Dedifferentiated amniotic fluid mesenchymal stem cell (primary cell): ENCODE measurements at regions not wholly inside any gene's neighbourhood (a gene's known extent, or its start where the extent isn't known, plus 50 kb on each side); places are given as distances from the start of the nearest gene placed in this dataset.

Experiments
- DNase-seq: peaks from one replicate; pipeline ENCODE4 v3.0.0-alpha.2; 2016; ENCODE audit errors: extremely low spot score

- DNase-seq: no peak
Observed at GRCh38 chr9:86764221-86764624, 183.1 kb downstream of the GAS1 start.

GRCh38 chr9:86763791-86764190 lies 183.5 kb downstream of the GAS1 start:
- no peak for DNase-seq

DNA sequence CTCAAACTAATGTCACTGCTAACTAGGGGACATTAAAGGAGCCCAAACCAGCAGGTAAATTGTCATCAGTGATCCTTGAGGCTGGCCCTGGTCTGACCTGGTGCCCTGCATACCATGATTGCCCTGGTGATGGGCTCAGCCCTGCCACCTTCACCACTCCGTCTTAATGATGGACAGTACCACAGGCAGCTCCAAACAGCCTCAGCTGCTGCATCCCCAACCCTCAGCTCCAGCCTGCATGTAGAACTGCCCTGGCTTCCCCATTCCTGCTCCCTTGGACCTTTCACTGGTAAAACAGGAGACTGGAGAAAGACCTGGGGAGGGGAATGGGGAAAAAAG lies 190.0 kb downstream of the GAS1 start:
- no peak for DNase-seq

- DNase-seq: no peak
Observed at GRCh38 chr9:86756576-86757381, 190.5 kb downstream of the GAS1 start.

DNA sequence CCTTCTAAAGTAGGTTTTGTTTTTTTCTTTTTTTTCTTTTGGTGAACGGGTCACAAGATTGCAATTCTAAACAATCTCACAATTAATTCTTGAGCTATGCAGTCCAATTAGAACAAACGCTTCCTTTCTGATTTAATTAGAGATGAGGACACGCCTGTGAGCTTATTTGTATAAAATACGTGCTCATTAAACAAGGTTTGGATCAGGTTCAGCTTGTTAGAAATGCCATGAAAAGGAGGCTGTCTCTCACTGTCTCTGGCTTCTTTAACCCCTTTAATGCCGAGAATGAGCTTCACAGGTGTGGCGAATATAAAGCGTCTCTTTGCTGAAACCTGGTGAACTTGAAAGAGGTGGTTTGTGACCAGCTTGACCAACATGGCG lies 191.8 kb downstream of the GAS1 start:
- no peak for DNase-seq

- no peak for DNase-seq
Observed at GRCh38 chr9:86754581-86755560, 192.4 kb downstream of the GAS1 start.

DNA sequence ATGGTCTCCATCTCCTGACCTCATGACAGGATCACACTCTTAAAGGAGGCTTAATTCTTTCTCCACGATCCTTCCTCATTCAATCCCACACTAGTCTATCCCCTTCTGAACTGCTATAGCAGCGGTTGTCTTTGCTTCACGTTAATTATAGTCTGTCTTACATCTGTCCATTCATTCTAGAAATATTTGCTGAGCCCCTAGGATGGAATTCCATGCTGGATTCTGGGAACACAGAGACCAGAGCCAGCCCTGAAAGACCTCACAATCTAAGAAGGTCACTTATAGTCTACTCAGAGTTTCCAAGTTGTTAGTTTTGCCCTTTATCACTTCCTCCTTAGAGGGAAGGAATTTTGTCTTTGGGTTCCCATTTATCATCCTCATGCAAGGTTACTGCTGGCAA lies 193.5 kb downstream of the GAS1 start:
- DNase-seq: no peak

DNA sequence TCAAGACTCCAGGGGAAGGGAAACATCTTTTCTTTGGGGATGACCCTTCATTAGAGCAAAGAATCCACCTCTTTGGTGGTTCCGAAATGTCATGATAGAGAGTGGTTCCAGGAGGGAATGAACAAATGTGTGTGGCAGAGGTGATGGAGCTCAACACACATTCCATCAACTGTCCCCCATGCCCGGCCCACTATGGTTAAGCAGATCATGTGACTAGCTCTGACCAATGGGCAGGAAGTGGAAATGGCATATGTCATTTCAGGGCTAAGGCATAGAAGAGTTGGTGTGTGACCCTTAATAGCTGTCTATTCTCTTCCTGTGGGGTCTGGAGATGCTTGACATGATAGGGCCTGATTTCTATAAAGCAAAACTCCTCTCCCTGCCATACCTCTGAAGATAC lies 194.6 kb downstream of the GAS1 start:
- DNase-seq: no peak

DNA sequence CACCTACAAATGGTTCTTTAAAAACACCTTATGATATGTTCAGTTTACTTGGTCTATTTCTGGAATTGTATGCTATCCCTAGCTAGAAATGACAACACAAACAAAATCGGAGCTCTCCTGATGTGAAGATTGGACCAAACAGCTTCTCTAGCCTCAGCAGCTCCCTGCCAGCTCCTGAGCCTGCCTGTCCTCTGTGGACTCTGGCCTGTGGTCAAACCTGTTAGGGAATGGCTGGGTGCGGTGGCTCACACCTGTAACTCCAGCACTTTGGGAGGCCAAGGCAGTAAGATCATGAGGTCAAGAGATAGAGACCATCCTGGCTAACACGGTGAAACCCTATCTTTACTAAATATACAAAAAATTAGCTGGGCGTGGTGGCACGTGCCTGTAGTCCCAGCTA lies 195.3 kb downstream of the GAS1 start:
- no peak for DNase-seq

- DNase-seq: no peak
Observed at GRCh38 chr9:86751207-86751606, 196.1 kb downstream of the GAS1 start.

- DNase-seq: peak; percentile 87
Observed at GRCh38 chr9:86749894-86750255, 197.4 kb downstream of the GAS1 start.

- DNase-seq: peak; percentile 80
Observed at GRCh38 chr9:86749161-86749893, 198.0 kb downstream of the GAS1 start.

- no peak for DNase-seq
Observed at GRCh38 chr9:86747711-86748110, 199.6 kb downstream of the GAS1 start.

GRCh38 chr9:86741311-86742208 lies 205.7 kb downstream of the GAS1 start:
- DNase-seq: peak; percentile 39

- no peak for DNase-seq
Observed at GRCh38 chr9:86735772-86736458, 211.4 kb downstream of the GAS1 start.

DNA sequence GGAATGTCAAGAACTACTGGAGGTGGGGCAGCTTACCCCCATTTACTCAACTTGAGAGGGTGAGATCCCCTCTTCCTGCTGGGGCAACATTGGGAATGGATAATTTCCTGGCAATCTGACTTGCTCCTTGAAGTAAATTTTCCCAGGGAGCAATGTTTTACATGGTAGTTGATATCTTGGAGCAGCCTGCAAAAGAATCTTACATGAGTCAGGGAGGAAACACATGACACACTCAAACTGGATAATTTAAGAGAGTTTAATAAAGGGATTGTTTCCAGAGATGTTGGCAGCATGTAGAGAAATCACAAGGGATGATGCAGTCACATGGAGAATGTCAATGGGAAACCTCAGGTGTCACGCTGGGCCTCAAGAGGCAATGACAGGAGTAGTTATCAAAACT lies 212.5 kb downstream of the GAS1 start:
- peak; percentile 34 for DNase-seq

DNA sequence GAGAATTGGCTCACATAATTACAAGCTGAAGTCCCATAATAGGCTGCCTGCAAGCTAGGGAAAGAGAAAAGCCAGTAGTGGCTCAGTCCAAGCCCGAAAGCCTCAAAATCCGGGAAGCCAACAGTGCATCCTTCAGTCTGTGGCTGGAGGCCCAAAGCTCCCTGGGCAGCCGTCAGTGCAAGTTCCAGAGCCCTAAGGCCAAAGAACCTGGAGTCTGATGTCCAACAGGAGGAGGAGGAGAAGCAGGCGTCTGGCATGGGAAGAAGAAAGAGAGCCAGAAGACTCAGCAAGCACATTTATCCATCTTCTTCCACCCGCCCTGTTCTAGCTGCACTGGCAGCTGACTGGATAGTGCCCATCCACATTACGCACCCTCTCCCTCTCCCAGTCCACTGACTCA lies 213.4 kb downstream of the GAS1 start:
- no peak for DNase-seq

- peak; percentile 74 for DNase-seq
Observed at GRCh38 chr9:86732514-86733171, 214.7 kb downstream of the GAS1 start.

GRCh38 chr9:86731511-86732063 lies 215.7 kb downstream of the GAS1 start:
- DNase-seq: no peak
